ENCODE measurements at regions not wholly inside any gene's neighbourhood (a gene's known extent, or its start where the extent isn't known, plus 50 kb on each side); places are given as distances from the start of the nearest gene placed in this dataset.
A peak's percentile ranks its signal among the peaks of the same experiment; 100 is the strongest.

DNA sequence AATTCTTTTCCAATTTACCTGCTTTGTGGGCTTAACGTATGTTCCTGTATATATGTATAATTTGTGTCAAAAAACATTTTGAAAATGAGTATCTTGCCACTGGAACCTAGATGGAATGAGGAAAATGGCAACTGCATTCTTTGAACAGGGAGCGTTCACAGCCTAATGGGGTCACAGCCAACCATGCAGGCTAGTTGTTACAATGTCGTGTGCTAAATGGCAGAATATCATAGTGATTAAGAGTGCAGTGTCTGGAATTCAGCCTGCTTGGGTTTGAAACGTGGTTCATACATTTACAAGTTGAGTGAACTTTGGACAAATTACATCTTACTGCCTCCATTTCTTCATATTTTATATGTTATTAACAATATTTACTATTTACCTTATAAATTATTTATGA lies 70.8 kb downstream of the PCDH7 start:
- CTCF ChIA-PET = no interaction called here

DNA sequence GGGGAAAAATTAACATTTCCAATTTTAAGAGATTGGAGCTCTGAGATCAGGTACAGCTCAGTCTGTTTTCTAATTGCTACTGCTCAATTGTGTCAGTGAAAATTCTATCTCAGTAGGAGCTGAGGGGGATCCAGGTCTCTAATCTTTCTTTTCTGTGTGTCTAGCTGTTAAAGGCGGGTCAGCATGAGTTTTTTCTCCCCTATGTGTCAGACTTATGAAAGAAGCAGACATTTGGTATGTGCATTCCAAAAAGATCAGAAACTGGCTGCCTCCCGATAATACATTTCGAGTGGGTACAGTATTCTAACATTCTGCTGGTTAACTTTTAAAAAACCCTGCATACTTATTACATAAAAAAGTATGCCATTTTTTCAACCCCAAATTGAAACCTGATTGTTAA lies 72.4 kb downstream of the PCDH7 start:
- POLR2A ChIA-PET (ENCODE audit: low non-redundant PET) = no interaction called here
- H3K27me3 ChIP-seq (replicated peaks; ENCODE audit: insufficient read depth, low read depth, low read length, poor library complexity) = no peaks in the 10 kb centered on the region
- CTCF ChIA-PET = no interaction called here
- DNase-seq (ENCODE audit: low spot score) = no peak
- no peaks in the 10 kb centered on the region for H3K36me3 ChIP-seq (ENCODE audit: insufficient read depth, low read length, poor library complexity, severe bottlenecking)
- intact Hi-C loops (cut with micrococcal nuclease; ENCODE audit: unreplicated experiment) = no loop called here
- peak overlapping the region; percentile 3 for H3K27ac ChIP-seq (ENCODE audit: low read depth, low read length, poor library complexity, severe bottlenecking)
- TF ChIP-seq, protein P1, sequence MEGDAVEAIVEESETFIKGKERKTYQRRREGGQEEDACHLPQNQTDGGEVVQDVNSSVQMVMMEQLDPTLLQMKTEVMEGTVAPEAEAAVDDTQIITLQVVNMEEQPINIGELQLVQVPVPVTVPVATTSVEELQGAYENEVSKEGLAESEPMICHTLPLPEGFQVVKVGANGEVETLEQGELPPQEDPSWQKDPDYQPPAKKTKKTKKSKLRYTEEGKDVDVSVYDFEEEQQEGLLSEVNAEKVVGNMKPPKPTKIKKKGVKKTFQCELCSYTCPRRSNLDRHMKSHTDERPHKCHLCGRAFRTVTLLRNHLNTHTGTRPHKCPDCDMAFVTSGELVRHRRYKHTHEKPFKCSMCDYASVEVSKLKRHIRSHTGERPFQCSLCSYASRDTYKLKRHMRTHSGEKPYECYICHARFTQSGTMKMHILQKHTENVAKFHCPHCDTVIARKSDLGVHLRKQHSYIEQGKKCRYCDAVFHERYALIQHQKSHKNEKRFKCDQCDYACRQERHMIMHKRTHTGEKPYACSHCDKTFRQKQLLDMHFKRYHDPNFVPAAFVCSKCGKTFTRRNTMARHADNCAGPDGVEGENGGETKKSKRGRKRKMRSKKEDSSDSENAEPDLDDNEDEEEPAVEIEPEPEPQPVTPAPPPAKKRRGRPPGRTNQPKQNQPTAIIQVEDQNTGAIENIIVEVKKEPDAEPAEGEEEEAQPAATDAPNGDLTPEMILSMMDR (conservative IDR thresholded peaks at IDR 0.05; ENCODE audit: low read depth, low read length) = no peak
- no peak for TF ChIP-seq EZH2 (IDR thresholded peaks at IDR 0.05; ENCODE audit: borderline replicate concordance, low read depth, low read length, poor library complexity, severe bottlenecking)
- BruUV-seq (replicated peaks) = no TSS peak
- no peak overlapping the region for H3K4me3 ChIP-seq (ENCODE audit: low read depth, low read length, poor library complexity, severe bottlenecking)
- no peaks in the 10 kb centered on the region for H3K9me3 ChIP-seq (ENCODE audit: low read depth, low read length, poor library complexity, severe bottlenecking)
- peaks cover 58% of the 10 kb centered on the region for H3K4me1 ChIP-seq (ENCODE audit: insufficient read depth, low read length, poor library complexity, severe bottlenecking)

More for the DNA sequence above, 70.8 kb downstream of the PCDH7 start:
- TF ChIP-seq, protein P1 (conservative IDR thresholded peaks at IDR 0.05; ENCODE audit: low read depth, low read length) = no peak
- no peak for TF ChIP-seq EZH2 (IDR thresholded peaks at IDR 0.05; ENCODE audit: borderline replicate concordance, low read depth, low read length, poor library complexity, severe bottlenecking)
- peaks cover 74% of the 10 kb centered on the region for H3K4me1 ChIP-seq (ENCODE audit: insufficient read depth, low read length, poor library complexity, severe bottlenecking)
- H3K27me3 ChIP-seq (replicated peaks; ENCODE audit: insufficient read depth, low read depth, low read length, poor library complexity) = no peaks in the 10 kb centered on the region
- BruUV-seq (replicated peaks) = no TSS peak
- H3K4me3 ChIP-seq (ENCODE audit: low read depth, low read length, poor library complexity, severe bottlenecking) = no peak overlapping the region
- POLR2A ChIA-PET (ENCODE audit: low non-redundant PET) = no interaction called here
- no peaks in the 10 kb centered on the region for H3K9me3 ChIP-seq (ENCODE audit: low read depth, low read length, poor library complexity, severe bottlenecking)
- DNase-seq (ENCODE audit: low spot score) = no peak
- intact Hi-C loops (cut with micrococcal nuclease; ENCODE audit: unreplicated experiment) = no loop called here
- H3K36me3 ChIP-seq (ENCODE audit: insufficient read depth, low read length, poor library complexity, severe bottlenecking) = no peaks in the 10 kb centered on the region
- H3K27ac ChIP-seq (ENCODE audit: low read depth, low read length, poor library complexity, severe bottlenecking) = no peak overlapping the region

DNA sequence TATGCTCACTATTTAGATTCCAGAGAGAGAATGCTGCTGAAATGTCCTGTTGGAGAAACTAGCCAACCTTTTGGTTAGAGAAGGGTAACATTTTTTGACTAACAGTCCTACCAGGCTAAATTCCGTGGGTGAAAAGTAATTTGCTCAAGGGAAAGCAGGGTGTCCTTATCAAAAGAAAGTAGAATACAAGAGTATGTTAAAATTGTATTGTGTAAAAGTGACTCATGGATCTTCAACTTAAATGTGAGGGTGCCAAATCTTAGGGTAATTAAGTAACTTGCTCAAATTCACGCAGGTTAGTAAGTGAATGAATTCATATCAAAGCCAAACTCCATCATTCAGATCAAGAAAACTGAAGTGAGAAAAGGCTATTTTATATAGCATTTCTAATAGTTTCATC lies 81.7 kb downstream of the PCDH7 start:
- TF ChIP-seq, protein P1 (conservative IDR thresholded peaks at IDR 0.05; ENCODE audit: low read depth, low read length) = no peak
- TF ChIP-seq EZH2 (IDR thresholded peaks at IDR 0.05; ENCODE audit: borderline replicate concordance, low read depth, low read length, poor library complexity, severe bottlenecking) = no peak

More for the DNA sequence above, 81.7 kb downstream of the PCDH7 start:
- no TSS peak for BruUV-seq (replicated peaks)
- Histone ChIP-seq H3K4me3 (ENCODE audit: low read depth, low read length, poor library complexity, severe bottlenecking) (peak overlapping the region; percentile 14), H3K36me3 (ENCODE audit: insufficient read depth, low read length, poor library complexity, severe bottlenecking) (peaks cover 6% of the 10 kb centered on the region), H3K27ac (ENCODE audit: low read depth, low read length, poor library complexity, severe bottlenecking) (peak overlapping the region; percentile 69), H3K9me3 (ENCODE audit: low read depth, low read length, poor library complexity, severe bottlenecking) (no peaks in the 10 kb centered on the region), H3K27me3 (replicated peaks; ENCODE audit: insufficient read depth, low read depth, low read length, poor library complexity) (no peaks in the 10 kb centered on the region), H3K4me1 (ENCODE audit: insufficient read depth, low read length, poor library complexity, severe bottlenecking) (peaks cover 27% of the 10 kb centered on the region)
- ChIA-PET POLR2A (ENCODE audit: low non-redundant PET) (no interaction called here), CTCF (no interaction called here)
- intact Hi-C loops (cut with micrococcal nuclease; ENCODE audit: unreplicated experiment) = no loop called here
- DNase-seq (ENCODE audit: low spot score) = no peak
